GM12873 (cell line): ENCODE measurements at regions not wholly inside any gene's neighbourhood (a gene's known extent, or its start where the extent isn't known, plus 50 kb on each side); places are given as distances from the start of the nearest gene placed in this dataset.

Experiments
- TF ChIP-seq, protein P1 (sequence below): IDR thresholded peaks from 2 replicates; pipeline ENCODE4 v1.5.1; 2012; ENCODE audit warnings: low read depth, mild to moderate bottlenecking, moderate library complexity, low read length, control low read depth; ENCODE audit not compliant: insufficient read depth; ENCODE audit errors: missing control alignments

DNA sequence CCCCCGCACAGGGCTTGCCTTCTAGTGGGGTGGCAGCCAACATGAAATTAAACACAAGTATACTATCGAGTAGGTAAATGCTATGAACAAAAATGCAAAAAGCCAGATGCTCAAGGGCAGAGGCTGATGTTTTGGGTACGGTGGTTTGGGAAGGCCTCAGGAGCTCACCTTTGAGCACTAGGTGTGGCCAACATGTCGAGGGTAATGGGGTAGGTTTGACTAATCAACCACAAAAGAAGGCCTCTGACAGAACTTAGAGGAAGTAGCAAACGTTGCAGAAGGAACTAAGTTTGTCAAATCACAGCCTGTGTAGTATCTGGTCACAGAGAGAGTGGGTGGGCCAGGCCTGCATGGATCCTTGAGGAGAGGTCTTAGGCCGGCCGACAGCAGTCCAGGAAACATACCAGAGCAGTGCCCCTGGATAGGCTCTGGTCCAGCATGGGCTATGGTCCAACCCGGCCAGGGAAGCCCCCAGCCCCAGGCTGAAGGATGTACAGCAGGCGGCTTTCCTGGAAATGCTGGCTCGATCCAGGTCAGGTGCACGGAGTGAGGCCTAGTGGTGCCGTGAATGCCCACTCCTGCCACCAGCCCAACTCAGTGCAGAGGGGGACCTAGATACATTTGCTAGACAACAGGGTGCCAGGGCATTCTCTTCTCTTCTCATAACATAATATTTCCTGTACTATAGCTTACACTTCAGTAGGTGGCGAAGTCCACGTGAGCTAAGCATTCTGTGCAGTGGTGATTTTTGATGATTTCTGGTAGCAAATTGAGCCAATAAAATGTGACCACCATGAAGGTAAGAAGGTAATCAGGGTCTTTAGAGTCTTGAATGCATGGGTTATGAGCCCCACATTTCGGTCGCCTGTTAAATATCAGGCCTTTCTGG is 56.3 kb upstream of the CD93 start:
- TF ChIP-seq, protein P1, sequence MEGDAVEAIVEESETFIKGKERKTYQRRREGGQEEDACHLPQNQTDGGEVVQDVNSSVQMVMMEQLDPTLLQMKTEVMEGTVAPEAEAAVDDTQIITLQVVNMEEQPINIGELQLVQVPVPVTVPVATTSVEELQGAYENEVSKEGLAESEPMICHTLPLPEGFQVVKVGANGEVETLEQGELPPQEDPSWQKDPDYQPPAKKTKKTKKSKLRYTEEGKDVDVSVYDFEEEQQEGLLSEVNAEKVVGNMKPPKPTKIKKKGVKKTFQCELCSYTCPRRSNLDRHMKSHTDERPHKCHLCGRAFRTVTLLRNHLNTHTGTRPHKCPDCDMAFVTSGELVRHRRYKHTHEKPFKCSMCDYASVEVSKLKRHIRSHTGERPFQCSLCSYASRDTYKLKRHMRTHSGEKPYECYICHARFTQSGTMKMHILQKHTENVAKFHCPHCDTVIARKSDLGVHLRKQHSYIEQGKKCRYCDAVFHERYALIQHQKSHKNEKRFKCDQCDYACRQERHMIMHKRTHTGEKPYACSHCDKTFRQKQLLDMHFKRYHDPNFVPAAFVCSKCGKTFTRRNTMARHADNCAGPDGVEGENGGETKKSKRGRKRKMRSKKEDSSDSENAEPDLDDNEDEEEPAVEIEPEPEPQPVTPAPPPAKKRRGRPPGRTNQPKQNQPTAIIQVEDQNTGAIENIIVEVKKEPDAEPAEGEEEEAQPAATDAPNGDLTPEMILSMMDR: no peak

DNA sequence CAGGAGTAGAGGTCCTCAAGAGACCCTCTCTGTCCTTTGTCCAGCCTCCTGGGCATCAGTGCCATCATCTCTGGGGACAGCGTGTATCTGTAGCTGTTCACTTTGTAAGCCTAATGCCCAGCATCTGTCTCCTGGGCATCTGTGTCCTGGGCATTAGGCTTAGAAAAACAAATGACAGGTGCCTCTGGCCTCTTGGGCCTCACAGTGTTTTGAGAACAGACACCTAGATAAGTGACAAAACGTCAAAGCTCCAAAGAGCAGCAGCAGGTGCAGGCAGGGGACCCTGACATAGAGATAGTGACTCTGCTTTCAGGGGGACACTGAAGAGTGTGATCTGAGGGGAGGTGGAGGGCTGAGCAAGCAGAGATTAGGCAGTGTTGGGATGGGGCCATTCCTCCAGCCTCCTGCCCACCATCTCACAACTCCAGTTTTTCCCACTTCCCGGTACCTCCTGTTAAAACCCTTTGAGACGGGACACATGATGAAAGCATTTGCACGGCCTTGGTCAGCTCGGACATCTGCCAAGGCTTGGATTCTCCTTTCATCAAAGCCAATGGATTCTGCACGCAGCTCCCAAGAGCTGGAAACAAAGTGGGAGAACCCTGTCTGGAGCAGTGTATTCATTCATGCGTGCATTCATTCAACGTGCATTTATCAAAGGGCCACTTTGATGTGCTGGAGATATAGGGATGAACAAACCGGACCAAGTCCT is 55.5 kb upstream of the CD93 start:
- TF ChIP-seq, protein P1: no peak

DNA sequence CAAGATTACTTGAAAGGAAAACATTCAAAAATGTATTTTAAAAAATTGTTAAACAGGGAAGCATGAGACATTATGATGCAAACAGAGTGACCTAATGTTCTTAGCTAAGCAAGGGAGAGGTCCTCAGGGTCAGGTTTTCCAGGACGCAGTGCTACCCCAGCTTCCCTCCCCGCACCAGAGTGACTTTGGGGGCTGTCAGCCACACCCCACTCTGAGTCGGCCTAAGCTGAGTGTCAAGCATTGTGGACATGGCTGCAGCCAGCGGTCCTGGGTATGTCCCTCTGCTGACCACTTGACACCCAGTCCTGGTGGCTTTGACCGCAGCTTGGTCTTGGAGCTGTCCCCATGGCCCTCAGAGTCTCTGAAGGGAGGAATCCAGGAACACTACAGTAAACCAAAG is 54.9 kb upstream of the CD93 start:
- TF ChIP-seq, protein P1: no peak

DNA sequence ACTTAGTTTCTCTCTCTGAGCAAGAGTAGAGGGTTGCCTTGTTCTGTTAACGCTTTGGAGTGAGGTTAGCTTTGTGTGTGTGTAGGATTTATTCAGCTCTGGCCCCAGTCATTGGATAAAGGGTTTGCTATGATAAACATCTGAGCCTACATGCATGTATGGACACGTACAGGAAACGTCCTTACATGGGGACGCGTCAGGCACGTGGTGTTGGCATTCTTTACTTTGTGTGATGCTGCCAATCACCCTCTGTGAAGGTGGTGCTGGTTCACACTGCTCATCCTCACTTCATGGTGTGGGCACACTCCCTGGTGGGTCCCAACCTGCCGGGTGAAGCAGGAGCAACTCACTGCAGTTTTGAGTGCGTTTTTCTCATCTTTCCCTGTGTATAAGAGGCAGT is 53.4 kb upstream of the CD93 start:
- TF ChIP-seq, protein P1: no peak

GRCh38 chr20:23138682-23139081 is 52.6 kb upstream of the CD93 start:
- TF ChIP-seq, protein P1: no peak

GRCh38 chr20:23138226-23138625 is 52.1 kb upstream of the CD93 start:
- TF ChIP-seq, protein P1: no peak

DNA sequence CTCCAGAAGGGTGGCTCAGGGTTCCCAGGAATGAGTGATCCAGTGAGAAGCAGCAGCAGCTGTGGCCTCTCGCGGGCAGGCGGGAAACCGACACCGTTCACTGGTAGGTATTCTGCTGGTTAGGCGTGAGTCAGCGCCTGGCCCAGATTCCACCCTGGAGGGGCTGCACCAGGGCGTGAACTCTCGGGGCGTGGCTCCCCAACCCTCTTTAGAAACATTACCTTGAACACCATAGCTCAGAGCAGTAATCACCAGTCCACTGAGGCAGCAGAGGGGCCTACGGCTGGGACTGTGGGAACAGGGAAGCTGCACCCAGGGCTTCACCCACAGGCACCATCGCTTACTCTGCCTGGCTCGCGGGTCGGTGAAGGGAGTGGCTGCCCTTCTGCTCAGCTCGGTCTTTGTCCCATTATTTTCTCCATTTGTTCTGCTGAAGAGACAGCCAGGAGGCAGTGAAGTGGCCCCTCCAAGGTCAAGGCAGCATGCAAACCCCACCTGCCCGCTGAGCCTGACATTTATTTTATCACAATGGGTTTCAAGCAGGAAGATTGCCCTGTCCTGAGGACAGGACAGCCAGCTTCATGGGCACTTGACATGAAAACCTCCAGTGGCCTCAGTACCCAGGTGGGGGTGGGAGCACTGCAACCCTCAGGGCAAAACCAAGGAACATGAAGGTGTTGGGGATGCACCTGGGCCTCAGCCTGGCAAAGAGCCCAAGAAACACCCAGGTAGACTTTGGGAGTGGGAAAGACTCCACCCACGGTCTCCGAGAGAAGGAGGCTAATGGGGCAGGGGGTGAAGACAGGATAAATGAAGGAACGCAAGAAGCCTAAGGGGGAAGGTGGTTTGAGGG is 51.0 kb upstream of the CD93 start:
- TF ChIP-seq, protein P1: no peak
